NOMO-1 treated with DMSO at 0.1 percent for 48 hours (cell line): ENCODE measurements at regions not wholly inside any gene's neighbourhood (a gene's known extent, or its start where the extent isn't known, plus 50 kb on each side); places are given as distances from the start of the nearest gene placed in this dataset.

ENCODE experiments used
- DNase-seq: peaks from one replicate; lab custom pipeline; 2025; ENCODE audit not compliant: unreplicated experiment; lab: John Stamatoyannopoulos, UW

- DNase-seq, result peak; percentile 15
Measured at GRCh38 chr2:37781028-37781427, 109.6 kb upstream of the CDC42EP3 start.

GRCh38 chr2:37782155-37782673 lies 110.8 kb upstream of the CDC42EP3 start:
- no peak for DNase-seq

GRCh38 chr2:37782721-37783371 lies 111.4 kb upstream of the CDC42EP3 start:
- no peak for DNase-seq

- no peak for DNase-seq
Measured at GRCh38 chr2:37783545-37783944, 112.1 kb upstream of the CDC42EP3 start.

- no peak for DNase-seq
Measured at GRCh38 chr2:37784071-37784758, 112.8 kb upstream of the CDC42EP3 start.

GRCh38 chr2:37784759-37785149 lies 113.3 kb upstream of the CDC42EP3 start:
- DNase-seq, result no peak

- no peak for DNase-seq
Measured at GRCh38 chr2:37786191-37786698, 114.8 kb upstream of the CDC42EP3 start.

GRCh38 chr2:37786854-37787253 lies 115.4 kb upstream of the CDC42EP3 start:
- no peak for DNase-seq

- DNase-seq, result no peak
Measured at GRCh38 chr2:37788602-37789209, 117.3 kb upstream of the CDC42EP3 start.

GRCh38 chr2:37790019-37790418 lies 118.6 kb upstream of the CDC42EP3 start:
- DNase-seq, result peak; percentile 88

- no peak for DNase-seq
Measured at GRCh38 chr2:37790462-37790861, 119.0 kb upstream of the CDC42EP3 start.

GRCh38 chr2:37792366-37792765 lies 120.9 kb upstream of the CDC42EP3 start:
- DNase-seq, result no peak

- DNase-seq, result no peak
Measured at GRCh38 chr2:37793004-37793403, 121.6 kb upstream of the CDC42EP3 start.

- DNase-seq, result no peak
Measured at GRCh38 chr2:37794717-37795116, 123.3 kb upstream of the CDC42EP3 start.

GRCh38 chr2:37795456-37795855 lies 124.0 kb upstream of the CDC42EP3 start:
- DNase-seq, result no peak

GRCh38 chr2:37795938-37796337 lies 124.5 kb upstream of the CDC42EP3 start:
- DNase-seq, result no peak

GRCh38 chr2:37796481-37796880 lies 125.0 kb upstream of the CDC42EP3 start:
- no peak for DNase-seq

GRCh38 chr2:37797081-37797480 lies 125.6 kb upstream of the CDC42EP3 start:
- DNase-seq, result no peak

- peak; percentile 78 for DNase-seq
Measured at GRCh38 chr2:37798315-37799005, 126.6 kb upstream of the RMDN2 start.

- no peak for DNase-seq
Measured at GRCh38 chr2:37800176-37800858, 124.8 kb upstream of the RMDN2 start.
